Fibroblast of villous mesenchyme (primary cell): ENCODE measurements at regions not wholly inside any gene's neighbourhood (a gene's known extent, or its start where the extent isn't known, plus 50 kb on each side); places are given as distances from the start of the nearest gene placed in this dataset.
"Not testable (repeated sequence)": the region's sequence is repeated elsewhere in the genome, so short reads cannot be mapped to it uniquely, and the experiment has no call there.

Experiments
- DNase-seq: peaks from one replicate; pipeline ENCODE4 v3.0.0-alpha.2; 2010; ENCODE audit warnings: low read depth
- H3K4me3 ChIP-seq: 2 replicates; pipeline ENCODE4 v1.5.1; 2011; ENCODE audit warnings: low read depth, mild to moderate bottlenecking, low read length
- TF ChIP-seq, protein P1 (sequence below): IDR thresholded peaks from 2 replicates; pipeline ENCODE4 v1.5.1; 2012; ENCODE audit warnings: low read depth, mild to moderate bottlenecking, low read length; ENCODE audit not compliant: insufficient read depth

- peak; percentile 46 for DNase-seq
- TF ChIP-seq, protein P1, sequence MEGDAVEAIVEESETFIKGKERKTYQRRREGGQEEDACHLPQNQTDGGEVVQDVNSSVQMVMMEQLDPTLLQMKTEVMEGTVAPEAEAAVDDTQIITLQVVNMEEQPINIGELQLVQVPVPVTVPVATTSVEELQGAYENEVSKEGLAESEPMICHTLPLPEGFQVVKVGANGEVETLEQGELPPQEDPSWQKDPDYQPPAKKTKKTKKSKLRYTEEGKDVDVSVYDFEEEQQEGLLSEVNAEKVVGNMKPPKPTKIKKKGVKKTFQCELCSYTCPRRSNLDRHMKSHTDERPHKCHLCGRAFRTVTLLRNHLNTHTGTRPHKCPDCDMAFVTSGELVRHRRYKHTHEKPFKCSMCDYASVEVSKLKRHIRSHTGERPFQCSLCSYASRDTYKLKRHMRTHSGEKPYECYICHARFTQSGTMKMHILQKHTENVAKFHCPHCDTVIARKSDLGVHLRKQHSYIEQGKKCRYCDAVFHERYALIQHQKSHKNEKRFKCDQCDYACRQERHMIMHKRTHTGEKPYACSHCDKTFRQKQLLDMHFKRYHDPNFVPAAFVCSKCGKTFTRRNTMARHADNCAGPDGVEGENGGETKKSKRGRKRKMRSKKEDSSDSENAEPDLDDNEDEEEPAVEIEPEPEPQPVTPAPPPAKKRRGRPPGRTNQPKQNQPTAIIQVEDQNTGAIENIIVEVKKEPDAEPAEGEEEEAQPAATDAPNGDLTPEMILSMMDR: no peak
- no peak overlapping the region for H3K4me3 ChIP-seq
These were observed 52.0 kb upstream of the FYN start for GRCh38 chr6:111925296-111925695.

GRCh38 chr6:111926731-111927302 is 53.6 kb upstream of the FYN start:
- no peak overlapping the region for H3K4me3 ChIP-seq
- TF ChIP-seq, protein P1: no peak
- DNase-seq: no peak

- DNase-seq: no peak
- TF ChIP-seq, protein P1: no peak
- H3K4me3 ChIP-seq: no peak overlapping the region
These were observed 54.1 kb upstream of the FYN start for GRCh38 chr6:111927321-111927720.

GRCh38 chr6:111928139-111928538 is 54.9 kb upstream of the FYN start:
- DNase-seq: no peak
- H3K4me3 ChIP-seq: no peak overlapping the region
- TF ChIP-seq, protein P1: no peak

GRCh38 chr6:111934611-111935010 is 61.4 kb upstream of the FYN start:
- not testable (repeated sequence) for H3K4me3 ChIP-seq, DNase-seq

- DNase-seq: no peak
- H3K4me3 ChIP-seq: no peak overlapping the region
- TF ChIP-seq, protein P1: no peak
These were observed 63.5 kb upstream of the FYN start for GRCh38 chr6:111936718-111937117.

- no peak overlapping the region for H3K4me3 ChIP-seq
- TF ChIP-seq, protein P1: no peak
- peak; percentile 61 for DNase-seq
These were observed 65.5 kb upstream of the FYN start for GRCh38 chr6:111938710-111939109.
